Mesenchymal stem cell (in vitro differentiated cells and primary cell): ENCODE measurements at regions not wholly inside any gene's neighbourhood (a gene's known extent, or its start where the extent isn't known, plus 50 kb on each side); places are given as distances from the start of the nearest gene placed in this dataset.
A peak's percentile ranks its signal among the peaks of the same experiment; 100 is the strongest.
"Not testable (repeated sequence)": the region's sequence is repeated elsewhere in the genome, so short reads cannot be mapped to it uniquely, and the experiment has no call there.

Experiments
- DNase-seq: peaks from one replicate; pipeline ENCODE4 v3.0.0-alpha.2; 2013
- H2AFZ ChIP-seq: one replicate; pipeline ENCODE4 v1.6.1; 2013; ENCODE audit warnings: low read depth, mild to moderate bottlenecking, control low read depth, inconsistent platforms, low read length, moderate library complexity
- H2AK5ac ChIP-seq: 2 replicates; pipeline ENCODE4 v1.6.1; 2013; ENCODE audit warnings: low read length, moderate library complexity, mild to moderate bottlenecking, inconsistent platforms; ENCODE audit not compliant: severe bottlenecking
- H2BK120ac ChIP-seq: one replicate; pipeline ENCODE4 v1.6.1; 2013; ENCODE audit warnings: low read depth, mild to moderate bottlenecking, inconsistent platforms, low read length, moderate library complexity
- H2BK12ac ChIP-seq, 2 experiments: one replicate each; pipeline ENCODE4 v1.6.1; 2013; ENCODE audit warnings: inconsistent platforms in 2 of 2, low read length in 2 of 2, mild to moderate bottlenecking in 2 of 2, moderate library complexity in 2 of 2, control low read depth in 1 of 2
- H2BK15ac ChIP-seq: one replicate; pipeline ENCODE4 v1.6.1; 2013; ENCODE audit warnings: mild to moderate bottlenecking, low read depth, inconsistent platforms; ENCODE audit not compliant: poor library complexity, severe bottlenecking
- H2BK5ac ChIP-seq: 2 replicates; pipeline ENCODE4 v1.6.1; 2013; ENCODE audit warnings: low read depth, mild to moderate bottlenecking, low read length, control low read depth, inconsistent platforms; ENCODE audit not compliant: poor library complexity, severe bottlenecking
- H3K14ac ChIP-seq, 2 experiments: one replicate each; pipeline ENCODE4 v1.6.1; 2013; ENCODE audit warnings: inconsistent platforms in 2 of 2, low read length in 2 of 2, control low read depth in 1 of 2, mild to moderate bottlenecking in 1 of 2, moderate library complexity in 1 of 2
- H3K18ac ChIP-seq, 2 experiments: one replicate each; pipeline ENCODE4 v1.6.1; 2013; ENCODE audit warnings: inconsistent platforms in 2 of 2, low read length in 2 of 2, control low read depth in 1 of 2, low read depth in 1 of 2, mild to moderate bottlenecking in 1 of 2
- H3K23ac ChIP-seq, 2 experiments: one replicate each; pipeline ENCODE4 v1.6.1; 2013; ENCODE audit warnings: inconsistent platforms in 2 of 2, low read length in 2 of 2, mild to moderate bottlenecking in 2 of 2, moderate library complexity in 2 of 2, control low read depth in 1 of 2
- H3K27ac ChIP-seq: 2 replicates; pipeline ENCODE4 v1.5.1; 2013; ENCODE audit warnings: mild to moderate bottlenecking, moderate library complexity, low read length, control low read depth, inconsistent platforms; ENCODE audit not compliant: poor library complexity, severe bottlenecking
- H3K27me3 ChIP-seq, 2 experiments: 2 replicates each; pipeline versions ENCODE4 v1.6.1 to v1.7.0; 2013; ENCODE audit warnings: low read length in 2 of 2, mild to moderate bottlenecking in 2 of 2, moderate library complexity in 2 of 2, control low read depth in 1 of 2, inconsistent platforms in 1 of 2; ENCODE audit not compliant: control insufficient read depth in 1 of 2, insufficient read depth in 1 of 2
- H3K36me3 ChIP-seq, 2 experiments: 2 replicates each; pipeline versions ENCODE4 v1.6.1 to v1.7.0; 2013; ENCODE audit warnings: low read length in 2 of 2, control low read depth in 1 of 2, inconsistent platforms in 1 of 2, low read depth in 1 of 2, mild to moderate bottlenecking in 1 of 2; ENCODE audit not compliant: insufficient read depth in 2 of 2, control insufficient read depth in 1 of 2
- H3K4ac ChIP-seq, 2 experiments: one replicate each; pipeline ENCODE4 v1.6.1; 2013; ENCODE audit warnings: inconsistent platforms in 2 of 2, low read length in 2 of 2, mild to moderate bottlenecking in 2 of 2, moderate library complexity in 2 of 2, control low read depth in 1 of 2, low read depth in 1 of 2
- H3K4me1 ChIP-seq: 2 replicates; pipeline ENCODE4 v1.6.1; 2013; ENCODE audit warnings: low read depth, low read length, control low read depth; ENCODE audit not compliant: control insufficient read depth, insufficient read depth
- H3K4me2 ChIP-seq: 2 replicates; pipeline ENCODE4 v1.6.1; 2013; ENCODE audit warnings: low read length, mild to moderate bottlenecking, inconsistent platforms; ENCODE audit not compliant: poor library complexity, severe bottlenecking
- H3K4me3 ChIP-seq, 2 experiments: 2 replicates each; pipeline versions ENCODE4 v1.5.1 to v1.7.0; 2013; ENCODE audit warnings: low read length in 2 of 2, mild to moderate bottlenecking in 2 of 2, control low read depth in 1 of 2, low read depth in 1 of 2; ENCODE audit not compliant: insufficient read depth in 1 of 2
- H3K79me1 ChIP-seq: replicated peaks from 2 replicates; pipeline ENCODE4 v1.6.1; 2013; ENCODE audit warnings: mild to moderate bottlenecking, control low read depth, low read length, inconsistent platforms; ENCODE audit not compliant: poor library complexity, severe bottlenecking
- H3K9ac ChIP-seq: 2 replicates; pipeline ENCODE4 v1.7.0; 2013; ENCODE audit warnings: mild to moderate bottlenecking, low read length, moderate library complexity
- H3K9me3 ChIP-seq: 2 replicates; pipeline ENCODE4 v1.7.0; 2013; ENCODE audit warnings: mild to moderate bottlenecking, low read length; ENCODE audit not compliant: control insufficient read depth
- H4K8ac ChIP-seq: one replicate; pipeline ENCODE4 v1.6.1; 2013; ENCODE audit warnings: inconsistent platforms, mild to moderate bottlenecking, low read length, moderate library complexity
- H4K91ac ChIP-seq: one replicate; pipeline ENCODE4 v1.6.1; 2013; ENCODE audit warnings: mild to moderate bottlenecking, low read length, inconsistent platforms
- WGBS: methylation state at CpG from one replicate; pipeline ENCODE4 v1.1.7; 2013; ENCODE audit warnings: mixed read lengths; 5-methylcytosine and 5-hydroxymethylcytosine counted together

DNA sequence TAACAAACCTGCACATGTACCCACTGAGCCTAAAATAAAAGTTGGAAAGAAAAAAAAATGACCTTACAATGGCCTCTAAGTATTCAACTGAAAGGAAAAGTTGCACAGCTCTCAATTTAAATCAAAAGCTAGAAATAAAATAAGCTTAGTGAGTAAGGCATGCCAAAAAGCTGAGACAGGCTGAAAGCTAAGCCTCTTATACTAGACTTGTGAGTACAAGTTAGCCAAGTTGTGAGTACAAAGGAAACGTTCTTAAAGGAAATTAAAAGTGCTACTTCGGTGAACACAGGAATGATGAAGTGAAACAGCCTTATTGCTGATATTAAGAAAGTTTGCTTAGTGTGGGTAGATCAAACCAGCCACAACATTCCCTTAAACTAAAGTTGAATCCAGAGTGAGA lies 707.9 kb upstream of the PITX2 start:
- Histone ChIP-seq H3K18ac (no peak overlapping the region), H3K27me3 (no peaks in the 10 kb centered on the region), H2BK12ac (no peak overlapping the region), H2AFZ (no peak overlapping the region), H3K4me2 (no peak overlapping the region), H3K36me3 (no peaks in the 10 kb centered on the region), H2BK5ac (no peak overlapping the region), H3K27ac (peak overlapping the region; percentile 32), H4K91ac (no peak overlapping the region), H3K9ac (no peak overlapping the region), H4K8ac (no peak overlapping the region), H2BK15ac (no peak overlapping the region), H3K4me1 (no peaks in the 10 kb centered on the region), H3K14ac (no peak overlapping the region), H2BK120ac (no peak overlapping the region), H3K9me3 (no peaks in the 10 kb centered on the region), H3K23ac (no peak overlapping the region), H3K4me3 (no peak overlapping the region), H2AK5ac (no peak overlapping the region), H3K79me1 (no peaks in the 10 kb centered on the region), H3K4ac (no peak overlapping the region)
- WGBS: 87% methylated on average over 2 of the region's 2 CpGs
- DNase-seq: no peak

GRCh38 chr4:111334361-111334760 lies 711.5 kb upstream of the PITX2 start:
- Histone ChIP-seq H3K9ac (no peak overlapping the region), H3K4me3 (no peak overlapping the region), H3K14ac (no peak overlapping the region), H2BK5ac (no peak overlapping the region), H3K9me3 (no peaks in the 10 kb centered on the region), H4K91ac (no peak overlapping the region), H3K4me1 (no peaks in the 10 kb centered on the region), H3K4ac (no peak overlapping the region), H3K23ac (no peak overlapping the region), H3K4me2 (no peak overlapping the region), H3K18ac (no peak overlapping the region), H3K79me1 (no peaks in the 10 kb centered on the region), H4K8ac (no peak overlapping the region), H2BK12ac (no peak overlapping the region), H2BK120ac (no peak overlapping the region), H2AFZ (no peak overlapping the region), H2AK5ac (no peak overlapping the region), H3K27ac (no peak overlapping the region), H2BK15ac (no peak overlapping the region), H3K36me3 (no peaks in the 10 kb centered on the region), H3K27me3 (no peaks in the 10 kb centered on the region)
- DNase-seq: no peak

DNA sequence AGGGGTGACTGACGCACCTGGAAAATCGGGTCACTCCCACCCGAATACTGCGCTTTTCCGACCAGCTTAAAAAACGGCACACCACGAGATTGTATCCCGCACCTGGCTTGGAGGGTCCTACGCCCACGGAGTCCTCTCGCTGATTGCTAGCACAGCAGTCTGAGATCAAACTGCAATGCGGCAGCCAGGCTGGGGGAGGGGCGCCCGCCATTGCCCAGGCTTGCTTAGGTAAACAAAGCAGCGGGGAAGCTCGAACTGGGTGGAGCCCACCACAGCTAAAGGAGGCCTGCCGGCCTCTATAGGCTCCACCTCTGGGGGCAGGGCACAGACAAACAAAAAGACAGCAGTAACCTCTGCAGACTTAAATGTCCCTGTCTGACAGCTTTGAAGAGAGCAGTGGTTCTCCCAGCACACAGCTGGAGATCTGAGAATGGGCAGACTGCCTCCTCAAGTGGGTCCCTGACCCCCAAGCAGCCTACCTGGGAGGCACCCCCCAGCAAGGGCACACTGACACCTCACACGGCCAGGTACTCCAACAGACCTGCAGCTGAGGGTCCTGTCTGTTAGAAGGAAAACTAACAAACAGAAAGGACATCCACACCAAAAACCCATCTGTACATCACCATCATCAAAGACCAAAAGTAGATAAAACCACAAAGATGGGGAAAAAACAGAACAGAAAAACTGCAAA lies 714.5 kb upstream of the PITX2 start:
- H2BK120ac ChIP-seq, H3K27ac ChIP-seq, H3K4ac ChIP-seq, H3K9ac ChIP-seq, H3K4me3 ChIP-seq, H3K18ac ChIP-seq, H3K9me3 ChIP-seq, H3K4me2 ChIP-seq, H2BK12ac ChIP-seq, H2BK5ac ChIP-seq, H3K79me1 ChIP-seq, DNase-seq, H2AFZ ChIP-seq, H3K4me1 ChIP-seq, H4K91ac ChIP-seq, H3K27me3 ChIP-seq, H3K23ac ChIP-seq, H3K14ac ChIP-seq, H2BK15ac ChIP-seq, H2AK5ac ChIP-seq, H3K36me3 ChIP-seq, H4K8ac ChIP-seq: not testable (repeated sequence)
- 74% methylated on average over 17 of the region's 18 CpGs for WGBS

GRCh38 chr4:111359602-111360001 lies 736.7 kb upstream of the PITX2 start:
- Histone ChIP-seq H3K36me3 (no peaks in the 10 kb centered on the region), H3K27me3 (no peaks in the 10 kb centered on the region), H3K27ac (no peak overlapping the region), H4K91ac (no peak overlapping the region), H2BK15ac (no peak overlapping the region), H3K4me1 (no peaks in the 10 kb centered on the region), H3K79me1 (no peaks in the 10 kb centered on the region), H2AFZ (no peak overlapping the region), H2BK120ac (no peak overlapping the region), H3K4me3 (no peak overlapping the region), H3K18ac (no peak overlapping the region), H2AK5ac (no peak overlapping the region), H2BK5ac (no peak overlapping the region), H3K9me3 (peaks cover 4% of the 10 kb centered on the region), H3K4ac (no peak overlapping the region), H3K14ac (no peak overlapping the region), H3K23ac (no peak overlapping the region), H3K4me2 (no peak overlapping the region), H3K9ac (no peak overlapping the region), H4K8ac (no peak overlapping the region), H2BK12ac (no peak overlapping the region)
- no CpG with 5 or more reads among the region's 2 CpGs for WGBS
- no peak for DNase-seq
